Colonic mucosa (tissue), 4 donors: ENCODE measurements at regions not wholly inside any gene's neighbourhood (a gene's known extent, or its start where the extent isn't known, plus 50 kb on each side); places are given as distances from the start of the nearest gene placed in this dataset.

ENCODE experiments used
- DNase-seq: peaks from one replicate; pipeline ENCODE4 v3.0.0-alpha.2; 2020
- H3K27ac ChIP-seq: fragments of 200-600 bp; one replicate; pipeline ENCODE4 v1.8.0; 2021
- H3K27me3 ChIP-seq: fragments of 200-600 bp; one replicate; pipeline ENCODE4 v1.8.0; 2021
- H3K36me3 ChIP-seq: fragments of 200-600 bp; one replicate; pipeline ENCODE4 v1.8.0; 2021
- H3K4me1 ChIP-seq: fragments of 200-600 bp; one replicate; pipeline ENCODE4 v1.8.0; 2021; ENCODE audit warnings: mild to moderate bottlenecking
- H3K4me3 ChIP-seq: fragments of 200-600 bp; one replicate; pipeline ENCODE4 v1.8.0; 2021
- H3K9ac ChIP-seq, 2 donors: one replicate each; pipeline ENCODE4 v1.7.0; 2013; ENCODE audit warnings: control low read depth in 2 of 2, low read depth in 2 of 2, low read length in 2 of 2
- H3K9me3 ChIP-seq: fragments of 200-600 bp; one replicate; pipeline ENCODE4 v1.8.0; 2021
- intact Hi-C: fragments of 100-400 bp; cut with DNase I; formaldehyde crosslinking; loops from one replicate; pipeline ENCODE4 v1.14.1; 2022
- TF ChIP-seq, protein P1 (sequence below): fragments of 200-600 bp; IDR thresholded peaks from one replicate; pipeline ENCODE4 v1.8.0; 2022; ENCODE audit warnings: antibody characterized with exemption, mild to moderate bottlenecking
- donor health status: healthy.
- donor health status: DM: no; HTN: no; CAD: no.
- donor health status: DM: no; HTN: no; CAD: no.

DNA sequence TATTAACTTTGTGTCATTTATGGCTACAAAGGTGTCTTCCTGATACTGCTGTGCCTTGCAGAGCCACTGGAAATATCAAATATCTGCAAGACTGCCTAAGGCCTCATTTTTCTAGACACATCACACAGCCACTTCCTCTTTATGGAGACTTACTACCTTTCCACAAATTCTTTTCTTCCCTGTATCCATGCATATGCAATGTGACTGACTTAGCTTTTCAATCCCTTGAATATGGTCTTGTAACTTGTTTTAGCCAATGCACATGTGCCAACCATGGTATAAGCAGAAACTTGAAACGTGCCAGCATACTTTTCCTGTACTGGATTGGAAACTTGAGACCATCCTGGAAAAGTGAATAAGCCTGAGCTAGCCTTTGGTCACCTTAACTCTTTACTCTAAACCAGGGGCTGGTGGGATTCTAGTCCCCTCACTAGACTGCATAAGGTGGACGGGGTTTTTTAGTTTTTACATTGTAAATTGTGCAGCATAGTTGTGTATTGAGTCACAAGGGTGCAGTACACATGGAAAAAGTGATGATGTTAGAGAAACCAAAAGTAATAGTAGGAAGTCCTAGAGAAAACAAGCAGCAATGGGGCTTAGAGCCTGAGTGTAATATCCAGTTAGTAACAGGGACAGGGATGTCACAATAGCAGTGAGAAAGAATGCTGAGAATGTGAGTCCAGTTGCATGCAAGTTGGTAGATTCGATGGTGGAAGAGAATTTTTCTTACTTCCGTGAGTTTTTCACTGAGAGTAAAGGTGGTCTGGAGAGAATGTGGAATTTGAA lies 879.5 kb downstream of the SORCS1 start:
- no peak overlapping the region for H3K4me3 ChIP-seq
- intact Hi-C loops: no loop called here
- no peaks in the 10 kb centered on the region for H3K9me3 ChIP-seq
- no peak overlapping the region for H3K27ac ChIP-seq
- H3K27me3 ChIP-seq: no peaks in the 10 kb centered on the region
- H3K9ac ChIP-seq: no peak overlapping the region
- no peaks in the 10 kb centered on the region for H3K36me3 ChIP-seq
- DNase-seq: no peak
- H3K4me1 ChIP-seq: no peaks in the 10 kb centered on the region
- TF ChIP-seq, protein P1, sequence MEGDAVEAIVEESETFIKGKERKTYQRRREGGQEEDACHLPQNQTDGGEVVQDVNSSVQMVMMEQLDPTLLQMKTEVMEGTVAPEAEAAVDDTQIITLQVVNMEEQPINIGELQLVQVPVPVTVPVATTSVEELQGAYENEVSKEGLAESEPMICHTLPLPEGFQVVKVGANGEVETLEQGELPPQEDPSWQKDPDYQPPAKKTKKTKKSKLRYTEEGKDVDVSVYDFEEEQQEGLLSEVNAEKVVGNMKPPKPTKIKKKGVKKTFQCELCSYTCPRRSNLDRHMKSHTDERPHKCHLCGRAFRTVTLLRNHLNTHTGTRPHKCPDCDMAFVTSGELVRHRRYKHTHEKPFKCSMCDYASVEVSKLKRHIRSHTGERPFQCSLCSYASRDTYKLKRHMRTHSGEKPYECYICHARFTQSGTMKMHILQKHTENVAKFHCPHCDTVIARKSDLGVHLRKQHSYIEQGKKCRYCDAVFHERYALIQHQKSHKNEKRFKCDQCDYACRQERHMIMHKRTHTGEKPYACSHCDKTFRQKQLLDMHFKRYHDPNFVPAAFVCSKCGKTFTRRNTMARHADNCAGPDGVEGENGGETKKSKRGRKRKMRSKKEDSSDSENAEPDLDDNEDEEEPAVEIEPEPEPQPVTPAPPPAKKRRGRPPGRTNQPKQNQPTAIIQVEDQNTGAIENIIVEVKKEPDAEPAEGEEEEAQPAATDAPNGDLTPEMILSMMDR: no peak

DNA sequence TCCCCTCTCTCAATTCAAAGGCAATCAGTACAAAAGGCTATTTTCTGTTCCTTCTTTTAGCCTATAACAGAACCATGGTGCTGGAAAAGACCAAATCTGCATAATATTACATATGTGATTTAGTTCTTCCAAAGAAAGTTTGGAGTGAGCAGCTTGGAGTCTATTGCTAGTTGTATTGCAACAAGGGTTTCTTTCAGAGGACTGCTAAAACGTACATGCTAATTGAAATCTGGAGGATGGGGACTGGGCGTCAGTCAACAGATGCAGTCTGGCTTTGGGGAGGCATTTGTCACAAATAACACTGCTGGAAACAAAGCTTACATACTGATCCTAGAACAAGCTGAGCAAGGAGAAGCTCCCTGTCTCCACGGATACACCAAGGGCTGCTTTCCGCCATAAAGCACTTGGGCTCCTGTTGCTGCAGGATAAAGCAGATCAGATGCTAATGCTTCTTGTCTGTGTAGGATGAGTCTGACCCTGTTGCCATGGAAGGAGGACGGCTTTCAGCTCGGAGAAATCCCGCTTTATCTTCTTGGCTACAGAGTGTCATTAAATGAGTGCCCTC lies 883.5 kb downstream of the SORCS1 start:
- no peaks in the 10 kb centered on the region for H3K36me3 ChIP-seq
- TF ChIP-seq, protein P1: no peak

DNA sequence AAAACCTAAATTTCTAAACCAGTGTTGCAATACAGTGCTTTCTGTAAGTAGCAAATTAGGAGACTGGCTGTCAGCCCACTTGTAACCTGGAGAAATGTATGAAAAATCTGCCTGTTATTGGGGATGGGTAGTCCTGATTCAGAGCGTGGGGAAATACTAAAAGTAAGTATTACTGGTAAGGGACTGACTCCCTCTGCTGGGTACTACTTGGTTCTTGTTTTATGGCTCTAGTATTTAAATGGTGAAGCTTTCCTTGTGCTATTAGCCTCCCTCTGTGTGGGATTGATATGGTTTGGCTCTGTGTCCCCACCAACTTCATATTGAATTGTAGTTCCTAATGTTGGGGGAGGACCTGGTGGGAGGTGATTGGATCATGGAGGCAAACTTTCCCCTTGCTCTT lies 886.1 kb downstream of the SORCS1 start:
- intact Hi-C loops: no loop called here
- Histone ChIP-seq H3K36me3 (no peaks in the 10 kb centered on the region), H3K4me1 (no peaks in the 10 kb centered on the region), H3K27me3 (no peaks in the 10 kb centered on the region), H3K4me3 (no peak overlapping the region), H3K9ac (no peak overlapping the region), H3K27ac (no peak overlapping the region), H3K9me3 (no peaks in the 10 kb centered on the region)
- TF ChIP-seq, protein P1: no peak
- DNase-seq: no peak

More for the DNA sequence above, 883.5 kb downstream of the SORCS1 start:
- no peak overlapping the region for H3K9ac ChIP-seq
- DNase-seq: no peak
- H3K9me3 ChIP-seq: no peaks in the 10 kb centered on the region
- H3K4me3 ChIP-seq: no peak overlapping the region
- intact Hi-C loops: no loop called here
- no peaks in the 10 kb centered on the region for H3K4me1 ChIP-seq
- H3K27ac ChIP-seq: no peak overlapping the region
- no peaks in the 10 kb centered on the region for H3K27me3 ChIP-seq

DNA sequence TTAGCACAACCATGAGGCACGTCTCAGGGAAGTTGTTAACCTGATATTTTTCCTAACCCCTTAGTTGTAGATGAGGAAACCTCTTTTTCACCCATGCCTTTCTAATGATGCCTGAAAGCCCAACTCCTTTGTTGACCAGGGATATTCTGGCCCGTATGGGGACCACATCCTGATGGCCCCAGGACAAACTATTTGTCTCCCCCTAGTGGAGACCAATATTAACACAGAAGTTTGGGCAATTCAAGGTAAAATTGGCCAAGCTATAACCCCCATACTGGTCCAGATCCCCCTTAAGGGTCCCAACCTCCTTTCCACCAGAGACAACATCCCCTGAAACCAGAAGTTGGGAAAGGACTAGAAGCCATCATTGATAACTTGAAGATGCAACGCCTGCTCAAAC lies 893.3 kb downstream of the SORCS1 start:
- intact Hi-C loops: no loop called here
- TF ChIP-seq, protein P1: no peak
- Histone ChIP-seq H3K4me3 (no peak overlapping the region), H3K9ac (no peak overlapping the region), H3K36me3 (no peaks in the 10 kb centered on the region), H3K4me1 (no peaks in the 10 kb centered on the region), H3K9me3 (no peaks in the 10 kb centered on the region), H3K27me3 (no peaks in the 10 kb centered on the region), H3K27ac (no peak overlapping the region)
- no peak for DNase-seq

DNA sequence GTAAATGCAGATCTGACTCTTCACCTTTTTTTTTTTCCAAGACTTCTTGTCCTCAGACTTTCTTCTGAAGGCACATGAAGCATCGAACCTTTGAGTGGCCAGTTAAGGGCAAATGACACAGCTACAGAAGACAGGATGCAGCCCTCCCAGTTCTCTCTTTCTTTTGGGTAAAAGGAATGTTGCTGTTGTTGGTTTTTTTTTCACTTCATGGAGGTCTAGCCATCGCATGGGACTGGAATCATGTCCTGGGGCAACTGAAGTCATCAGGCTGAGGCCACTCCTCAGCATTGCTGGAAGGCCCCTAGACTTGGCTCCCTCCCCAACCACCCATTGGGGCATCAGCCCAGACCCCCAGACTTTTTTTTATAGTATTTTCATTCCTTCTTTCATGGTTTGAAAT lies 896.5 kb downstream of the SORCS1 start:
- H3K9me3 ChIP-seq: no peaks in the 10 kb centered on the region
- H3K4me3 ChIP-seq: no peak overlapping the region
- intact Hi-C loops: no loop called here
- H3K27me3 ChIP-seq: no peaks in the 10 kb centered on the region
- H3K36me3 ChIP-seq: no peaks in the 10 kb centered on the region
- H3K9ac ChIP-seq: no peak overlapping the region
- H3K27ac ChIP-seq: no peak overlapping the region
- H3K4me1 ChIP-seq: no peaks in the 10 kb centered on the region
- TF ChIP-seq, protein P1: no peak
- DNase-seq: no peak
